Neuronal stem cell (in vitro differentiated cells): ENCODE measurements at regions not wholly inside any gene's neighbourhood (a gene's known extent, or its start where the extent isn't known, plus 50 kb on each side); places are given as distances from the start of the nearest gene placed in this dataset.
A peak's percentile ranks its signal among the peaks of the same experiment; 100 is the strongest.

Experiments
- DNase-seq: peaks from one replicate; pipeline ENCODE4 v3.0.0-alpha.2; 2013; ENCODE audit warnings: low spot score
- H2AFZ ChIP-seq: one replicate; pipeline ENCODE4 v1.6.1; 2013; ENCODE audit warnings: mild to moderate bottlenecking, low read length, inconsistent platforms
- H2AK5ac ChIP-seq: 2 replicates; pipeline ENCODE4 v1.6.1; 2013; ENCODE audit warnings: low read depth, mild to moderate bottlenecking, inconsistent platforms, low read length, moderate library complexity, mixed read lengths
- H2BK120ac ChIP-seq: 2 replicates; pipeline ENCODE4 v1.6.1; 2013; ENCODE audit warnings: low read depth, mild to moderate bottlenecking, inconsistent platforms, low read length, moderate library complexity, mixed read lengths
- H2BK12ac ChIP-seq: one replicate; pipeline ENCODE4 v1.6.1; 2013; ENCODE audit warnings: low read length, inconsistent platforms
- H2BK15ac ChIP-seq: 2 replicates; pipeline ENCODE4 v1.6.1; 2013; ENCODE audit warnings: mild to moderate bottlenecking, low read length, inconsistent platforms, mixed read lengths
- H2BK5ac ChIP-seq: one replicate; pipeline ENCODE4 v1.6.1; 2013; ENCODE audit warnings: inconsistent platforms, mild to moderate bottlenecking, low read length, moderate library complexity
- H3K14ac ChIP-seq: one replicate; pipeline ENCODE4 v1.6.1; 2013; ENCODE audit warnings: low read length, inconsistent platforms
- H3K18ac ChIP-seq: 2 replicates; pipeline ENCODE4 v1.6.1; 2013; ENCODE audit warnings: low read length, inconsistent platforms
- H3K23ac ChIP-seq: 2 replicates; pipeline ENCODE4 v1.6.1; 2013; ENCODE audit warnings: low read depth, mild to moderate bottlenecking, mixed read lengths, low read length, inconsistent platforms; ENCODE audit not compliant: poor library complexity
- H3K27ac ChIP-seq: replicated peaks from 3 replicates; pipeline ENCODE4 v1.5.1; 2013; ENCODE audit warnings: low read length, inconsistent platforms
- H3K27me3 ChIP-seq, 3 experiments: 2 replicates each; pipeline ENCODE4 v1.6.1; 2013; ENCODE audit warnings: low read length in 3 of 3, mild to moderate bottlenecking in 2 of 3, inconsistent platforms in 1 of 3, low read depth in 1 of 3, mixed read lengths in 1 of 3, moderate library complexity in 1 of 3; ENCODE audit not compliant: control insufficient read depth in 3 of 3, insufficient read depth in 3 of 3
- H3K36me3 ChIP-seq, 2 donors: replicated peaks in 1 of 2; 2 replicates each; pipeline ENCODE4 v1.6.1; 2013; ENCODE audit warnings: low read length in 2 of 2; ENCODE audit not compliant: control insufficient read depth in 2 of 2, insufficient read depth in 2 of 2
- H3K4ac ChIP-seq: 2 replicates; pipeline ENCODE4 v1.6.1; 2013; ENCODE audit warnings: inconsistent platforms, mild to moderate bottlenecking, low read length, moderate library complexity
- H3K4me1 ChIP-seq, 2 donors: 1 replicate in 1 of 2; 2 replicates in 1 of 2; pipeline ENCODE4 v1.6.1; 2013; ENCODE audit warnings: low read length in 2 of 2, low read depth in 1 of 2; ENCODE audit not compliant: control insufficient read depth in 2 of 2, insufficient read depth in 1 of 2
- H3K4me2 ChIP-seq: one replicate; pipeline ENCODE4 v1.6.1; 2013; ENCODE audit warnings: mild to moderate bottlenecking, low read length, inconsistent platforms; ENCODE audit not compliant: insufficient read depth, poor library complexity, severe bottlenecking
- H3K4me3 ChIP-seq, 2 donors: 2 replicates each; pipeline ENCODE4 v1.5.1; 2013; ENCODE audit warnings: low read length in 2 of 2, mild to moderate bottlenecking in 2 of 2, inconsistent platforms in 1 of 2, moderate library complexity in 1 of 2
- H3K79me1 ChIP-seq: one replicate; pipeline ENCODE4 v1.6.1; 2013; ENCODE audit warnings: low read depth, mild to moderate bottlenecking, inconsistent platforms, low read length, moderate library complexity
- H3K9ac ChIP-seq: one replicate; pipeline ENCODE4 v1.6.1; 2013; ENCODE audit warnings: mild to moderate bottlenecking, low read depth, low read length, inconsistent platforms; ENCODE audit not compliant: poor library complexity
- H3K9me3 ChIP-seq, 2 donors: replicated peaks in 1 of 2; 2 replicates each; pipeline versions ENCODE3 to v1.6.1; 2013; ENCODE audit warnings: low read length in 2 of 2, mild to moderate bottlenecking in 2 of 2, inconsistent platforms in 1 of 2, low read depth in 1 of 2, mixed read lengths in 1 of 2, moderate library complexity in 1 of 2; ENCODE audit not compliant: control insufficient read depth in 2 of 2, insufficient read depth in 1 of 2
- H4K8ac ChIP-seq: one replicate; pipeline ENCODE4 v1.6.1; 2013; ENCODE audit warnings: low read depth, mild to moderate bottlenecking, inconsistent platforms, low read length, moderate library complexity
- H4K91ac ChIP-seq: one replicate; pipeline ENCODE4 v1.6.1; 2013; ENCODE audit warnings: low read length, low read depth, mild to moderate bottlenecking, inconsistent platforms; ENCODE audit not compliant: poor library complexity
- WGBS, 2 donors: extraction: QIAGEN DNeasy Blood & Tissue Kit; methylation state at CpG; one replicate each; pipeline ENCODE4 v1.1.7; 2013; ENCODE audit warnings: missing lambda C conversion rate in 2 of 2, mixed read lengths in 1 of 2; ENCODE audit not compliant: insufficient read length in 2 of 2, insufficient replicate concordance in 1 of 2; ENCODE audit errors: extremely low coverage in 2 of 2; 5-methylcytosine and 5-hydroxymethylcytosine counted together

GRCh38 chr9:30522486-30522885 is 1862.0 kb upstream of the ACO1 start:
- Histone ChIP-seq H3K9ac (no peak overlapping the region), H3K79me1 (no peaks in the 10 kb centered on the region), H3K27ac (no peak overlapping the region), H3K4me2 (no peak overlapping the region), H3K18ac (peak overlapping the region; percentile 57), H2BK12ac (no peak overlapping the region), H3K4me3 (no peak overlapping the region), H3K4ac (no peak overlapping the region), H3K23ac (no peak overlapping the region), H2BK15ac (no peak overlapping the region), H2BK5ac (no peak overlapping the region), H2AK5ac (no peak overlapping the region), H4K8ac (no peak overlapping the region), H2BK120ac (no peak overlapping the region), H3K27me3 (no peaks in the 10 kb centered on the region), H2AFZ (no peak overlapping the region), H3K4me1 (no peaks in the 10 kb centered on the region), H3K14ac (no peak overlapping the region), H3K36me3 (no peaks in the 10 kb centered on the region), H3K9me3 (no peaks in the 10 kb centered on the region), H4K91ac (no peak overlapping the region)
- DNase-seq: no peak
- WGBS, 2 donors: no CpG with 5 or more reads among the region's 3 CpGs

GRCh38 chr9:30524311-30524710 is 1860.1 kb upstream of the ACO1 start:
- Histone ChIP-seq H2BK12ac (no peak overlapping the region), H2BK15ac (no peak overlapping the region), H3K4ac (no peak overlapping the region), H3K18ac (no peak overlapping the region), H2BK5ac (no peak overlapping the region), H3K9me3 (no peaks in the 10 kb centered on the region), H3K4me1 (no peaks in the 10 kb centered on the region), H3K4me3 (no peak overlapping the region), H2BK120ac (no peak overlapping the region), H3K4me2 (no peak overlapping the region), H3K23ac (no peak overlapping the region), H4K91ac (no peak overlapping the region), H3K27me3 (no peaks in the 10 kb centered on the region), H2AK5ac (no peak overlapping the region), H2AFZ (no peak overlapping the region), H3K27ac (no peak overlapping the region), H4K8ac (no peak overlapping the region), H3K36me3 (no peaks in the 10 kb centered on the region), H3K14ac (no peak overlapping the region), H3K79me1 (no peaks in the 10 kb centered on the region), H3K9ac (no peak overlapping the region)
- no CpG with 5 or more reads among the region's 1 CpG for WGBS, 2 donors
- DNase-seq: no peak

DNA sequence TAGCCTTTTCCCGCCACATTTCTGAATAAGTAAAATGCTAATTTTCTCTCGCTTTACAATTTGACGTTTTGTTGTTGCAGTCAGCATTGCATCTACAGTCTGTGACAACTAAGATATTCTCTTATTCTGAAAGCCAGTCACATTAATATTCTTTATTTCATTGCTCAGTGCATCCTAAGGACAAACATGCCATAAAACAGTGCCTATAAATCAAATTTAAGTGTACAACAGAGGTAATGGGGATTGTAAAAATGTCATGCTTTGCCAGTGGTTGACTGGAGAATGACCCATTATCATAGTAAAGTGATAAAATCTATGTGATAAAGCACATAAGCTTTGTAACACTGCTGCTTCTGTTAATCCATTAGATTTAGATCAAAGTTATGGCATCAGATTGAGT is 1850.0 kb upstream of the ACO1 start:
- H3K36me3 ChIP-seq: no peaks in the 10 kb centered on the region
- no peak overlapping the region for H3K4ac ChIP-seq
- H3K23ac ChIP-seq: no peak overlapping the region
- peaks cover 0 to 5% of the 10 kb centered on the region in 2 donors for H3K4me1 ChIP-seq
- WGBS, 2 donors: no CpG with 5 or more reads among the region's 3 CpGs
- H2BK120ac ChIP-seq: no peak overlapping the region
- H3K79me1 ChIP-seq: no peaks in the 10 kb centered on the region
- H3K27me3 ChIP-seq: no peaks in the 10 kb centered on the region
- no peak overlapping the region for H4K8ac ChIP-seq
- H3K18ac ChIP-seq: no peak overlapping the region
- no peak overlapping the region for H2BK15ac ChIP-seq
- H2BK5ac ChIP-seq: no peak overlapping the region
- no peak overlapping the region for H3K4me2 ChIP-seq
- no peak overlapping the region for H3K27ac ChIP-seq
- H3K4me3 ChIP-seq: no peak overlapping the region
- no peak overlapping the region for H2AK5ac ChIP-seq
- no peak overlapping the region for H3K14ac ChIP-seq
- no peak overlapping the region for H2AFZ ChIP-seq
- no peak overlapping the region for H2BK12ac ChIP-seq
- DNase-seq: no peak
- H3K9ac ChIP-seq: no peak overlapping the region
- peaks cover 0 to 2% of the 10 kb centered on the region in 2 donors for H3K9me3 ChIP-seq
- no peak overlapping the region for H4K91ac ChIP-seq

DNA sequence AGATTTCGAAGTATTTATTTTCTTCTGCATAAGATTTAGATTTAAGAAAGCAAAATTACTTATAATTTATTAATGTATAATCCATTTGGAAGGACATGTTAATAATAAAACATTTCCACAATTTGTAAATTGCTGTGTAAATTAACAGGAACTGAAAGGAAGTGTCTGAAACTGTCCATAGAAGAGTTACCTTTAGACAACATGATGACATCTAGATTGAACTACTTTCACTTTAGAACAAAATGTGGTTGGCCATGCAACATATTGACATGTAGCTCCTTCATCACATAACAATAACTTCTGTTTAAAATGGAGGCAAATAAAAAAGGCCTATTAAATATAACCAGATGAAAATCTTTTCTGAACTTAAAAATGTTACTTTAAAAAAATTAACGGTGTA is 1849.5 kb upstream of the ACO1 start:
- Histone ChIP-seq H4K8ac (no peak overlapping the region), H3K23ac (no peak overlapping the region), H3K4me2 (no peak overlapping the region), H2BK12ac (no peak overlapping the region), H3K79me1 (no peaks in the 10 kb centered on the region), H3K4me3 (no peak overlapping the region), H3K9ac (no peak overlapping the region), H3K4ac (no peak overlapping the region), H4K91ac (no peak overlapping the region), H3K14ac (no peak overlapping the region), H2BK5ac (no peak overlapping the region), H3K18ac (no peak overlapping the region), H3K4me1 (peaks cover 0 to 5% of the 10 kb centered on the region in 2 donors), H3K9me3 (peaks cover 0 to 2% of the 10 kb centered on the region in 2 donors), H2BK15ac (no peak overlapping the region), H3K27me3 (no peaks in the 10 kb centered on the region), H3K27ac (no peak overlapping the region), H3K36me3 (no peaks in the 10 kb centered on the region), H2BK120ac (no peak overlapping the region), H2AFZ (no peak overlapping the region), H2AK5ac (no peak overlapping the region)
- no peak for DNase-seq
- no CpG with 5 or more reads among the region's 2 CpGs for WGBS, 2 donors
